Uterus (tissue), 2 donors: ENCODE measurements at regions not wholly inside any gene's neighbourhood (a gene's known extent, or its start where the extent isn't known, plus 50 kb on each side); places are given as distances from the start of the nearest gene placed in this dataset.

ENCODE experiments used
- POLR2A ChIP-seq, 2 donors: fragments of 450-650 bp; IDR thresholded peaks; one replicate each; pipeline ENCODE4 v1.6.1; 2016; ENCODE audit warnings: antibody characterized with exemption in 2 of 2, mild to moderate bottlenecking in 1 of 2, moderate library complexity in 1 of 2
- TF ChIP-seq, protein P1 (sequence below), 4 experiments: fragments of 200-600 bp in 2 of 4; fragments of 450-650 bp in 2 of 4; sonication (generic) in 2 of 4; IDR thresholded peaks; one replicate each; pipeline ENCODE4 v1.5.1; 2016 to 2019; ENCODE audit warnings: antibody characterized with exemption in 4 of 4, mild to moderate bottlenecking in 2 of 4, moderate library complexity in 1 of 4

DNA sequence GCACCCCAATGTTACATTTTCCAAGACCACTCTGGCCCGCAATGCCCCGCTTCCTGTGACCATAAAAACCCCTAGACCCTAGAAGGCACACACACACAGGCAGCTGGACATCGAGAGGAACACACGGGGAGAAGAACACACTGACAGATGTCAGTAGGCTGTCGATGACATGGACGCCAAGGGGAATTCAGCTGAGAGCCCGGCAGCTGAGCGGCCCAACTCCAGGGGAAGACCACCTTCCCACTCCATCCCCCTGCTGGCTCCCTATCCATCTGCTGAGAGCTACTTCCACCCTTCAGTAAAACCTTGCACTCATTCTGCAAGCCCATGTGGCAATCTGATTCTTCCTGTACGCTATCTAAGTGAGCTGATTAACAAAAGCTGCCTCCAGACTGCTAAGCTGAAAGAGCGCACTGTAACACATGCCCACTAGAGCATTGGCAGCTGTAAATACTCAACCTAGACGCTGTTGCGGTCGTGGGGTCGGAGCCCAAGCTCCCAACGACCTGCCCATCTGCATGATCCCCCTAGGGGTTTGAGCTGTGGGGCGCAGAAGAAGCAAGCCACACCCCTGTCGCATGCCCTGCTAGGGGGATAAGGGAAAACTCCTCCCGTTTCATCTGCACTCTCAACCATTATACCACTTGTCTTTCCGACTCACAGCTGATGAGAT lies 843.6 kb upstream of the POT1 start:
- TF ChIP-seq, protein P1, sequence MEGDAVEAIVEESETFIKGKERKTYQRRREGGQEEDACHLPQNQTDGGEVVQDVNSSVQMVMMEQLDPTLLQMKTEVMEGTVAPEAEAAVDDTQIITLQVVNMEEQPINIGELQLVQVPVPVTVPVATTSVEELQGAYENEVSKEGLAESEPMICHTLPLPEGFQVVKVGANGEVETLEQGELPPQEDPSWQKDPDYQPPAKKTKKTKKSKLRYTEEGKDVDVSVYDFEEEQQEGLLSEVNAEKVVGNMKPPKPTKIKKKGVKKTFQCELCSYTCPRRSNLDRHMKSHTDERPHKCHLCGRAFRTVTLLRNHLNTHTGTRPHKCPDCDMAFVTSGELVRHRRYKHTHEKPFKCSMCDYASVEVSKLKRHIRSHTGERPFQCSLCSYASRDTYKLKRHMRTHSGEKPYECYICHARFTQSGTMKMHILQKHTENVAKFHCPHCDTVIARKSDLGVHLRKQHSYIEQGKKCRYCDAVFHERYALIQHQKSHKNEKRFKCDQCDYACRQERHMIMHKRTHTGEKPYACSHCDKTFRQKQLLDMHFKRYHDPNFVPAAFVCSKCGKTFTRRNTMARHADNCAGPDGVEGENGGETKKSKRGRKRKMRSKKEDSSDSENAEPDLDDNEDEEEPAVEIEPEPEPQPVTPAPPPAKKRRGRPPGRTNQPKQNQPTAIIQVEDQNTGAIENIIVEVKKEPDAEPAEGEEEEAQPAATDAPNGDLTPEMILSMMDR (IDR thresholded peaks at IDR 0.05): no peak
- TF ChIP-seq POLR2A (IDR thresholded peaks at IDR 0.05): no peak
